ENCODE measurements at regions not wholly inside any gene's neighbourhood (a gene's known extent, or its start where the extent isn't known, plus 50 kb on each side); places are given as distances from the start of the nearest gene placed in this dataset.

DNA sequence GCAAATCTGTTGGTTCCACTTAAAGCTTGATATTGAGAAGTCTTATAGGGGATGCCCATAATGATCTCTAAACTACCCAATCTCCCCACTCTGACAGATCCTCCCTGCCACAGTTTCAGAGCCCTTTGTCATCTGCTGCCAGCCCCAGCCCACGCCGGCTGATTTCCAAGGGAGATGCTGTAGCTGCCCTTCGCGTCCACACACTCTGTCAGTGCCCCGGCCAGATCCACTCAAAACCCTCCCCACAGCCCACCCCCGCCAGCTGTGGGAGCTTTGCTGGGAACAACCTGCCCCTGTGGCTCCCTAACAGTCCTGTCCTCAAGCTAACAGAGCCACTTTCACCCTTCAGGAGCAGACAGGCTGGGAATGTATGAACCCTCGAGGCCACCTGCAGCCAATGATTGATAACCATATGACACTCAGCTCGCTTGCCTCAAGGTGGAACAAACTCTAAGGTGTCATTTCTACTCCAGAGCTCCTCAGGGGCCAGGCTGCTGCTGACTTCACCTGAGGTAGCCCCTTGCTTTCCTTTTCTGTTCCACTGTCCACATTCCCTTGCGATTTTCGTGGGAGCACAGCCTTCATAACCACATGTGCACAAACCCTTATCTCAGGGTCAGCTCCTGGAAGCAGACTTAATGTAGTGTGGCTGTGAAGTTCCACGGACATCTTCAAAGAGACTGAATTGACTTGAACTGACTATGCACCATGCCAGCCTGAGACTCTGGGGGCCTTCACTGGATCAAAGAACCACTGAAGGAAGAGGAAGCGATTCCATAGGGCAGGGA, 92.6 kb upstream of the LGALSL start:
- no peaks in the 10 kb centered on the region for H3K9me3 Mint-ChIP-seq (ENCODE audit: unreplicated experiment)
- no peak overlapping the region for H3K27ac Mint-ChIP-seq (ENCODE audit: unreplicated experiment)
- H3K4me3 Mint-ChIP-seq (ENCODE audit: unreplicated experiment) = no peak overlapping the region
- TF ChIP-seq, protein P1, sequence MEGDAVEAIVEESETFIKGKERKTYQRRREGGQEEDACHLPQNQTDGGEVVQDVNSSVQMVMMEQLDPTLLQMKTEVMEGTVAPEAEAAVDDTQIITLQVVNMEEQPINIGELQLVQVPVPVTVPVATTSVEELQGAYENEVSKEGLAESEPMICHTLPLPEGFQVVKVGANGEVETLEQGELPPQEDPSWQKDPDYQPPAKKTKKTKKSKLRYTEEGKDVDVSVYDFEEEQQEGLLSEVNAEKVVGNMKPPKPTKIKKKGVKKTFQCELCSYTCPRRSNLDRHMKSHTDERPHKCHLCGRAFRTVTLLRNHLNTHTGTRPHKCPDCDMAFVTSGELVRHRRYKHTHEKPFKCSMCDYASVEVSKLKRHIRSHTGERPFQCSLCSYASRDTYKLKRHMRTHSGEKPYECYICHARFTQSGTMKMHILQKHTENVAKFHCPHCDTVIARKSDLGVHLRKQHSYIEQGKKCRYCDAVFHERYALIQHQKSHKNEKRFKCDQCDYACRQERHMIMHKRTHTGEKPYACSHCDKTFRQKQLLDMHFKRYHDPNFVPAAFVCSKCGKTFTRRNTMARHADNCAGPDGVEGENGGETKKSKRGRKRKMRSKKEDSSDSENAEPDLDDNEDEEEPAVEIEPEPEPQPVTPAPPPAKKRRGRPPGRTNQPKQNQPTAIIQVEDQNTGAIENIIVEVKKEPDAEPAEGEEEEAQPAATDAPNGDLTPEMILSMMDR (IDR thresholded peaks at IDR 0.05) = no peak
- peaks cover 11% of the 10 kb centered on the region for H3K4me1 Mint-ChIP-seq (ENCODE audit: unreplicated experiment)
- H3K36me3 Mint-ChIP-seq (ENCODE audit: unreplicated experiment) = no peaks in the 10 kb centered on the region
- peaks cover 14% of the 10 kb centered on the region for H3K27me3 Mint-ChIP-seq (ENCODE audit: unreplicated experiment)
- no peak for DNase-seq (ENCODE audit: extremely low spot score, unreplicated experiment)

DNA sequence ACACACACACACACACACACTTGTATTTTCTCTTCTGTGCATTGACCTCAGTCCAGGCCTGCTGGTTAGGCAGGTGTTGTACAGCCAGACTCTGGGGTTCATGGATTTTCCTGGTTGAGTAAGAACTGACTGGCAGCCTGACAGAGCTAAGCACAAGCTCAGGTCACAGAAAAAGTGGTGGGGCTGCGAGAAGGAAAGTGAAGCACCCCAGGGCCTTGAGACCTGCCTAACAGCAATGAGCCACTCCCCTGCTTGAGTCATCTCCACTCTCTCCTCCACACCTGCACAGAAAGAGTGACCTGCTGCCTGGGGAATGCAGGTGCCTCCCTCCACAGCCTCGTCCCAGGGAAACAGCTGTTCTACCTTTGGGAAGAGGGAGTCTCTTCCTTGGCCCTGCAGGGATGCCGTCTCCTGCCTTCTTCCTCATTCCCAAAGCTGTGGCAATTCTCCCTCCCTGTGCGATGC, 91.4 kb upstream of the LGALSL start:
- peaks cover 6% of the 10 kb centered on the region for H3K27me3 Mint-ChIP-seq (ENCODE audit: unreplicated experiment)
- no peak overlapping the region for H3K4me3 Mint-ChIP-seq (ENCODE audit: unreplicated experiment)
- peaks cover 11% of the 10 kb centered on the region for H3K4me1 Mint-ChIP-seq (ENCODE audit: unreplicated experiment)
- TF ChIP-seq, protein P1 (IDR thresholded peaks at IDR 0.05) = no peak
- H3K9me3 Mint-ChIP-seq (ENCODE audit: unreplicated experiment) = no peaks in the 10 kb centered on the region
- no peaks in the 10 kb centered on the region for H3K36me3 Mint-ChIP-seq (ENCODE audit: unreplicated experiment)
- no peak overlapping the region for H3K27ac Mint-ChIP-seq (ENCODE audit: unreplicated experiment)
- no peak for DNase-seq (ENCODE audit: extremely low spot score, unreplicated experiment)

DNA sequence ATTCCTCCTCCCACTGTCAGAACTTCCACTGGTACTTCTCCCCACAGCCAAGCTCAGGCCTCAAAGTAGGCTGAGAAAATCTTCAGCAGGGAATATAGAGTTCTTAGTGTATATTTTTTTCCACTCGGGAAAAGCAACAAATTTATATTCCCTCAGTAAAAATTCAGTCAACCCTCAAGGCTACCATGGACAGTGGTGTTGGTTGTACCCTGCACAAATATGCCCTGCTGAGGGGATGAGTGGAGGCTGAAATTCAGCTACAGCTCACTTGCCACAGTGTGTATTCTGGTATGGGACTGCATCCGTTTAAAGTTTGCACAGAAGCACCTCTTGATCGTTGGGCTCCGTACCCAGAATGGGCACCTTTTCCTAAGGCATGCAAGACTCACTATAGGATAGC, 90.8 kb upstream of the LGALSL start:
- H3K27me3 Mint-ChIP-seq (ENCODE audit: unreplicated experiment) = peaks cover 10% of the 10 kb centered on the region
- H3K4me3 Mint-ChIP-seq (ENCODE audit: unreplicated experiment) = no peak overlapping the region
- no peak overlapping the region for H3K27ac Mint-ChIP-seq (ENCODE audit: unreplicated experiment)
- TF ChIP-seq, protein P1 (IDR thresholded peaks at IDR 0.05) = no peak
- H3K9me3 Mint-ChIP-seq (ENCODE audit: unreplicated experiment) = no peaks in the 10 kb centered on the region
- DNase-seq (ENCODE audit: extremely low spot score, unreplicated experiment) = no peak
- H3K36me3 Mint-ChIP-seq (ENCODE audit: unreplicated experiment) = no peaks in the 10 kb centered on the region
- H3K4me1 Mint-ChIP-seq (ENCODE audit: unreplicated experiment) = peaks cover 11% of the 10 kb centered on the region

DNA sequence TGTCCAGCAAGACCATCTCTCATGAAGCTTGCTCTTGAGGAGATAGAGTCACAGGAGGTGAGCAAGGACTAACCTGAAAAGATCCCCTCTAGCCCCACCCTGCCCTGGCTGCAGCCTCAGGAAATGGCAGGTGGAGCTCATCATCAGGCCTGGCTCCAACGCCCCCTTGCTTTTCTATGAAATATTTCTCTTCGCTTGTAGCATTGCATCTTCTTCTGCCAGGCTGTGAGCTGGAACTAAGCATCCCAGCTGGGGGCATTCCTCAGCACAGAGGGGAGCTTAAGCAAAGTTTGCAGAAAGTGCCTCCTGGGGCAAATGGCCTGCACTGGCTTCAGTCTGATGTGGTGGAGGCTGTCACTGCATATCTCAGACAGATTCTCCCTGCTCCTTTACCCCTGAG, 90.1 kb upstream of the LGALSL start:
- Mint-ChIP-seq H3K4me3 (ENCODE audit: unreplicated experiment) (no peak overlapping the region), H3K36me3 (ENCODE audit: unreplicated experiment) (no peaks in the 10 kb centered on the region), H3K4me1 (ENCODE audit: unreplicated experiment) (peaks cover 11% of the 10 kb centered on the region), H3K27me3 (ENCODE audit: unreplicated experiment) (peaks cover 15% of the 10 kb centered on the region), H3K9me3 (ENCODE audit: unreplicated experiment) (no peaks in the 10 kb centered on the region), H3K27ac (ENCODE audit: unreplicated experiment) (no peak overlapping the region)
- TF ChIP-seq, protein P1 (IDR thresholded peaks at IDR 0.05) = peak; percentile 9
- no peak for DNase-seq (ENCODE audit: extremely low spot score, unreplicated experiment)

DNA sequence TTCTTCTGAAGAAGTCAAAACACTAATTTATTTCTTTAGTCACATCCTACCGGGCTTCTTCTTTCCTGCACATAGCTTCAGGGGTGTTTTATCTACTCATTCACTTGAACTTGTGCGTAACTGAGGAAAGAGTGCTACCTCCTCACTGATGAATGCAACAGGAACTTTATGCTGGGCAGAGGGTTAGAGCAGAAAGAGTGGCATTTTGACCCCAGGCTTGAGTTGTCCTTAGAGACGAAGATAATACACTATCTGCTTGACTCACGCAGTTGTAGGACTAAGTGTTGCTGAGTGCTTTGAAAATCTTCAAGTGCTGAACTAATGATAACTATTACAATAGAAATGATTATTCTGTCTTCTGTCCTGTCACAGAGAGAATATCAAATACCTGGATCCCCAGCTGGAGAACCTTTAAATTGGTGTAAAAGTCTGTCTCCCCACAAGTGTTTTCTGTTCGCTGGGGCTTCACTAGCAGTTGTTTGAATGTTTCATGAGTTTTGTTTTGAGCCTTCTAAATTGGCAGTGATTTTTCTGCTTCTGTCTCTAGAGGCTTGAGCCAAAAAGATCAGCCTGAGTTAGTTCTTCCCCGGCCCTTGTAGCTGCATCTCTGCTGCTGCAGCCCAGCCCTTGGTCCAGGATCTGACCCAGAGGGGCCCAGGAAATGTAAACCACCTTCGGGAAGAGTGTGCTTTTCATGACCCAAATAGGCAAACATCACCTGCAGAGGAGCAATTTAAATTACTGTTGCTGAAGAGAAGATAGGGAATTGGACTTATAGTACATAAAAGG, 86.3 kb upstream of the LGALSL start:
- H3K36me3 Mint-ChIP-seq (ENCODE audit: unreplicated experiment) = no peaks in the 10 kb centered on the region
- H3K4me1 Mint-ChIP-seq (ENCODE audit: unreplicated experiment) = no peaks in the 10 kb centered on the region
- H3K27me3 Mint-ChIP-seq (ENCODE audit: unreplicated experiment) = peaks cover 17% of the 10 kb centered on the region
- no peak for DNase-seq (ENCODE audit: extremely low spot score, unreplicated experiment)
- H3K27ac Mint-ChIP-seq (ENCODE audit: unreplicated experiment) = no peak overlapping the region
- H3K9me3 Mint-ChIP-seq (ENCODE audit: unreplicated experiment) = no peaks in the 10 kb centered on the region
- TF ChIP-seq, protein P1 (IDR thresholded peaks at IDR 0.05) = no peak
- H3K4me3 Mint-ChIP-seq (ENCODE audit: unreplicated experiment) = no peak overlapping the region
